Gastrocnemius medialis (tissue), 4 donors: ENCODE measurements at regions not wholly inside any gene's neighbourhood (a gene's known extent, or its start where the extent isn't known, plus 50 kb on each side); places are given as distances from the start of the nearest gene placed in this dataset.
"Not testable (repeated sequence)": the region's sequence is repeated elsewhere in the genome, so short reads cannot be mapped to it uniquely, and the experiment has no call there.

Source experiments
- CTCF ChIP-seq, 5 experiments: fragments of 450-650 bp in 3 of 5; fragments of 200-600 bp in 2 of 5; sonication (generic) in 2 of 5; IDR thresholded peaks in 4 of 5; conservative IDR thresholded peaks in 1 of 5; 1 replicate in 4 of 5; 2 replicates in 1 of 5; pipeline ENCODE4 v1.5.1; 2016 to 2019; ENCODE audit warnings: antibody characterized with exemption in 5 of 5, mild to moderate bottlenecking in 3 of 5, moderate library complexity in 3 of 5
- POLR2A ChIP-seq, 2 donors: fragments of 450-650 bp; IDR thresholded peaks; one replicate each; pipeline ENCODE4 v1.6.1; 2017; ENCODE audit warnings: antibody characterized with exemption in 2 of 2, mild to moderate bottlenecking in 2 of 2, moderate library complexity in 2 of 2

DNA sequence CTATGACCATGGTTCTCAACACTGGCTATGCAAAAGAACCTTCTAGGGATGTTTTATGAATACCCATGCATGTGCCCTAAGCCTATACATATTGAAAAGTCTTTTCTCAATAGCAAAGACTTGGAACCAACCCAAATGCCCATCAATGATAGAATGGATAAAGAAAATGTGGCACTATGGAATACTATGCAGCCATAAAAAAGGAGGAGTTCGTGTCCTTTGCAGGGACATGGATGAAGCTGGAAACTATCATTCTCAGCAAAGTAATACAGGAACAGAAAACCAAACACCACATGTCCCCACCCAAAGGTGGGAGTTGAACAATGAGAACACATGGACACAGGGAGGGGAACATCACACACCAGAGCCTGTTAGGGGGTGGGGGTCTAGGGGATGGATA, 101.1 kb upstream of the PRDX6 start:
- not testable (repeated sequence) for TF ChIP-seq CTCF (IDR thresholded peaks at IDR 0.05 in 4 of 5, conservative IDR thresholded peaks at IDR 0.05 in 1 of 5); POLR2A (IDR thresholded peaks at IDR 0.05)
